OCI-LY7 (cell line): ENCODE measurements at regions not wholly inside any gene's neighbourhood (a gene's known extent, or its start where the extent isn't known, plus 50 kb on each side); places are given as distances from the start of the nearest gene placed in this dataset.

ENCODE experiments used
- BruUV-seq: library from RNA; stranded (reverse); fragments of 400-500 nt; replicated peaks from 2 replicates; lab custom pipeline; 2021; lab: Mats Ljungman, UMichigan
- CTCF ChIA-PET: fragments of 300-600 bp; sonication (Branson Sonifier 250); formaldehyde crosslinking; loops from one replicate; lab custom pipeline; 2022; ENCODE audit warnings: antibody characterized with exemption; ENCODE audit not compliant: unreplicated experiment; lab: Charles Lee
- POLR2A ChIA-PET: fragments of 300-600 bp; sonication (Branson Sonifier 250); formaldehyde crosslinking; loops from one replicate; lab custom pipeline; 2022; ENCODE audit warnings: antibody characterized with exemption; lab: Charles Lee
- DNase-seq: peaks from one replicate; pipeline ENCODE4 v3.0.0-alpha.2; 2015; ENCODE audit warnings: low spot score
- H2AFZ ChIP-seq: fragments of 200-600 bp; sonication (generic), shearing (Covaris generic); 2 replicates; pipeline ENCODE4 v1.6.1; 2014; ENCODE audit warnings: mild to moderate bottlenecking, antibody characterized with exemption, low read length, moderate library complexity
- H3K27ac ChIP-seq: fragments of 200-600 bp; sonication (generic); 2 replicates; pipeline ENCODE4 v1.5.1; 2014; ENCODE audit warnings: mixed run types, low read depth, mild to moderate bottlenecking, moderate library complexity, low read length, inconsistent platforms; ENCODE audit not compliant: poor library complexity, severe bottlenecking
- H3K36me3 ChIP-seq: fragments of 200-600 bp; sonication (generic); 2 replicates; pipeline ENCODE4 v1.6.1; 2014; ENCODE audit warnings: mild to moderate bottlenecking, antibody characterized with exemption, low read length, moderate library complexity, mixed read lengths; ENCODE audit not compliant: insufficient read depth
- H3K4me1 ChIP-seq: fragments of 200-600 bp; sonication (generic); 2 replicates; pipeline ENCODE4 v1.5.1; 2014; ENCODE audit warnings: mild to moderate bottlenecking, low read length; ENCODE audit not compliant: insufficient read depth, poor library complexity, severe bottlenecking
- H3K4me2 ChIP-seq: fragments of 200-600 bp; sonication (generic); 2 replicates; pipeline ENCODE4 v1.6.1; 2014; ENCODE audit warnings: mild to moderate bottlenecking, low read length
- H3K4me3 ChIP-seq: fragments of 200-600 bp; sonication (generic); 2 replicates; pipeline ENCODE4 v1.5.1; 2014; ENCODE audit warnings: mild to moderate bottlenecking, low read depth, low read length; ENCODE audit not compliant: poor library complexity, severe bottlenecking
- H3K79me2 ChIP-seq: fragments of 200-600 bp; sonication (generic); 2 replicates; pipeline ENCODE4 v1.6.1; 2016; ENCODE audit warnings: low read depth, mild to moderate bottlenecking, low read length, moderate library complexity, mixed read lengths; ENCODE audit not compliant: insufficient read depth
- H3K9me2 ChIP-seq: fragments of 200-600 bp; sonication (generic); 2 replicates; pipeline ENCODE4 v1.6.1; 2016; ENCODE audit warnings: mild to moderate bottlenecking, low read length, mixed read lengths; ENCODE audit not compliant: insufficient read depth
- H3K9me3 ChIP-seq: fragments of 200-600 bp; sonication (generic); 2 replicates; pipeline ENCODE4 v1.6.1; 2014; ENCODE audit warnings: mild to moderate bottlenecking, mixed run types, low read length, mixed read lengths
- H4K20me1 ChIP-seq: fragments of 200-600 bp; sonication (generic); 2 replicates; pipeline ENCODE4 v1.6.1; 2014; ENCODE audit warnings: mild to moderate bottlenecking, antibody characterized with exemption, low read length, moderate library complexity, mixed read lengths; ENCODE audit not compliant: insufficient read depth
- EZH2phosphoT487 ChIP-seq: fragments of 200-600 bp; sonication (generic); IDR thresholded peaks from 2 replicates; pipeline ENCODE4 v1.6.1; 2018; ENCODE audit warnings: low read depth, borderline replicate concordance, mild to moderate bottlenecking, mixed run types, antibody characterized with exemption, low read length, moderate library complexity, mixed read lengths
- intact Hi-C: fragments of 100-400 bp; cut with micrococcal nuclease; formaldehyde crosslinking; loops from one replicate; pipeline ENCODE4 v1.10.0; 2022; ENCODE audit not compliant: unreplicated experiment
- TF ChIP-seq, protein P1 (sequence below): fragments of 200-600 bp; sonication (generic); conservative IDR thresholded peaks from 2 replicates; pipeline ENCODE4 v1.5.1; 2014; ENCODE audit warnings: mild to moderate bottlenecking, antibody characterized with exemption, low read length, moderate library complexity, mixed read lengths

DNA sequence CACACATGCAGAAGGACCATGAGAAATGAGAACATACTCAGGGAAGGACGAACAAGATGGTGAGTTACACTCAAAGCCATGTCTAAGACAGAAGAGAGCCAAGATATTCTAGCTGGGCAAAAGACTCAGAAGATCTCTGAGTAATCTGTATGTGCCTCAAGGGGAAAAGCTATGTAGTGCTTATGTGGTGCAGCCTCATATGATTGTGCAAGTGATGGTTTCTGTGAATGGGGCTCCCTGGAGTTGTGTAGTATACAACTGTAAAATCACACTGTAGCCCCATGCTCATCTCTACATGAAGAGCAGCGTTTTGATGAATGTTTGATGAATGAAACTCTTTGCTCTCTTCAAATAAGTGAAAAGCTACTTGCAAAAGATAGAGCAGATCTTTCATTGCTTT, 57.5 kb downstream of the OSR1 start:
- Histone ChIP-seq H2AFZ (no peak overlapping the region), H3K27ac (no peak overlapping the region), H3K36me3 (no peaks in the 10 kb centered on the region), H3K9me2 (no peaks in the 10 kb centered on the region), H3K79me2 (no peaks in the 10 kb centered on the region), H3K9me3 (no peaks in the 10 kb centered on the region), H3K4me1 (no peaks in the 10 kb centered on the region), H4K20me1 (no peaks in the 10 kb centered on the region), H3K4me2 (no peak overlapping the region), H3K4me3 (no peak overlapping the region)
- TF ChIP-seq, protein P1, sequence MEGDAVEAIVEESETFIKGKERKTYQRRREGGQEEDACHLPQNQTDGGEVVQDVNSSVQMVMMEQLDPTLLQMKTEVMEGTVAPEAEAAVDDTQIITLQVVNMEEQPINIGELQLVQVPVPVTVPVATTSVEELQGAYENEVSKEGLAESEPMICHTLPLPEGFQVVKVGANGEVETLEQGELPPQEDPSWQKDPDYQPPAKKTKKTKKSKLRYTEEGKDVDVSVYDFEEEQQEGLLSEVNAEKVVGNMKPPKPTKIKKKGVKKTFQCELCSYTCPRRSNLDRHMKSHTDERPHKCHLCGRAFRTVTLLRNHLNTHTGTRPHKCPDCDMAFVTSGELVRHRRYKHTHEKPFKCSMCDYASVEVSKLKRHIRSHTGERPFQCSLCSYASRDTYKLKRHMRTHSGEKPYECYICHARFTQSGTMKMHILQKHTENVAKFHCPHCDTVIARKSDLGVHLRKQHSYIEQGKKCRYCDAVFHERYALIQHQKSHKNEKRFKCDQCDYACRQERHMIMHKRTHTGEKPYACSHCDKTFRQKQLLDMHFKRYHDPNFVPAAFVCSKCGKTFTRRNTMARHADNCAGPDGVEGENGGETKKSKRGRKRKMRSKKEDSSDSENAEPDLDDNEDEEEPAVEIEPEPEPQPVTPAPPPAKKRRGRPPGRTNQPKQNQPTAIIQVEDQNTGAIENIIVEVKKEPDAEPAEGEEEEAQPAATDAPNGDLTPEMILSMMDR = no peak
- TF ChIP-seq EZH2phosphoT487 = no peak
- POLR2A ChIA-PET = interaction anchor here (0.9 kb wide), 1 partner anchor 228 kb away, joined by 3 read pairs; no protein-coding TSS in a partner anchor
- CTCF ChIA-PET = no interaction called here
- no TSS peak for BruUV-seq
- intact Hi-C loops = no loop called here
- no peak for DNase-seq

DNA sequence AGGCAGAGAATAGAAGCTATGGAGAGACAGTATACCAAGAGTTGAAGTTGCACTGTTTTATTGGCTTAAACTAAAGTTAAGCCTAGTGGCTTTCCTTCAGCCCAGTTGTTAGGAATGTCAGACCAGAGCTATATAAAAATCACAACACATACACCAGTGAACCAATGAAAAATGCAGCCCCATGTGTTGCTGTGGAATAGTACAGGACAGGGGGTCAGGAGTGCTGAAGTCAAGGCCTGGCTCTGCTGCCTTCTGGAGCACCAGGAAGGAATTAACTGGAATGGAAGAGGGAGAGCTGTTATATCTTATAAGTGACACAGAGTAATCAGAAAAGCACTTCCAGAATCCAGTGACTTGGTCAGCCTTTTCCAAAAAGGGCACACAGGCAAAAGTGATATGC, 58.9 kb downstream of the OSR1 start:
- DNase-seq = no peak
- H2AFZ ChIP-seq = no peak overlapping the region
- H3K9me3 ChIP-seq = no peaks in the 10 kb centered on the region
- no peak overlapping the region for H3K4me2 ChIP-seq
- intact Hi-C loops = no loop called here
- no peaks in the 10 kb centered on the region for H3K36me3 ChIP-seq
- H3K9me2 ChIP-seq = no peaks in the 10 kb centered on the region
- no TSS peak for BruUV-seq
- ChIA-PET POLR2A (interaction anchor here (0.6 kb wide), 1 partner anchor 674 kb away, joined by 3 read pairs; no protein-coding TSS in a partner anchor), CTCF (no interaction called here)
- no peak for TF ChIP-seq EZH2phosphoT487
- TF ChIP-seq, protein P1 = no peak
- H3K4me3 ChIP-seq = no peak overlapping the region
- no peaks in the 10 kb centered on the region for H4K20me1 ChIP-seq
- no peaks in the 10 kb centered on the region for H3K4me1 ChIP-seq
- no peaks in the 10 kb centered on the region for H3K79me2 ChIP-seq
- no peak overlapping the region for H3K27ac ChIP-seq

DNA sequence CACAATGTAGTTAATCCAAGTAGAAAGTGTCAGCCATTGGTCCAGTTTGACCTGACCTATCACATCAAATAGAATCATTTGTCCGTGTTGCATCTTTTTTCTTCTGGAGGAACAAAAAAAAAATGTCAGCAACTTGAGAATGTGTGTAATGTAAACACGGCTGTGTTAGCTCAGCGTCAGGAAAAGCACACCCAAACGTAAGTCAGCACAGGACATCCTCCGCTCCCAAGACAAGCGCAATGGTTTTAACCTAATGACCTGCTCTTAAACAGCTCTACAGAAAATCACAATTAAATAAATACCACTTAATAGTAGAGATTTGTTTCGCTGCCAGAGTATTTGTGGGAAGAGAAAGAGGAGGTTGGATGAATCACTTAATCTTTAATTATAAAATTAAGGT, 59.4 kb downstream of the OSR1 start:
- BruUV-seq = no TSS peak
- ChIA-PET POLR2A (no interaction called here), CTCF (no interaction called here)
- Histone ChIP-seq H3K4me2 (no peak overlapping the region), H3K9me3 (no peaks in the 10 kb centered on the region), H3K79me2 (no peaks in the 10 kb centered on the region), H3K4me1 (no peaks in the 10 kb centered on the region), H2AFZ (no peak overlapping the region), H3K9me2 (no peaks in the 10 kb centered on the region), H3K27ac (no peak overlapping the region), H3K36me3 (no peaks in the 10 kb centered on the region), H3K4me3 (no peak overlapping the region), H4K20me1 (no peaks in the 10 kb centered on the region)
- intact Hi-C loops = no loop called here
- DNase-seq = no peak
- TF ChIP-seq, protein P1 = no peak
- TF ChIP-seq EZH2phosphoT487 = no peak
